Mesenteric fat pad (tissue), 1 donor: ENCODE measurements at regions not wholly inside any gene's neighbourhood (a gene's known extent, or its start where the extent isn't known, plus 50 kb on each side); places are given as distances from the start of the nearest gene placed in this dataset.

Source experiments
- DNase-seq: peaks from one replicate; pipeline ENCODE4 v3.0.0-alpha.2; 2020; ENCODE audit warnings: low spot score
- donor health status: DM: yes; HTN: yes; CAD: no.

DNA sequence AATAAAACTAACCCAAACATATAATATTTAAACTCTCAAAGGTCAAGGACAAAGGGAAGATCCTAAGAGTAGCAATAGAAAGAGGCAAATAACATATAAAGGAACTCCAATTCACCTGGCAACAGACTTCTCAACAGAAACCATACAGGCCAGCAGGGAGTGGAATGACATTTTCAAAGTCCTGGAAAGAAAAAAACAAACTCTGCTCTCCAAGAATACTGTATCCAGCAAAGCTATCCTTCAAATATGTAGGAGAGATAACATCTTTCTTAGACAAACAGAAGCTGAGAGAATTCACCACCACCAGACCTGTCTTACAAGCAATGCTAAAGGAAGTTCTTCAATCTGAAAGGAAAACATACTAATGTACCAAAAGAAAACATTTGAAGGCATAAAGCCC is 51.5 kb upstream of the TMEM158 start:
- no peak for DNase-seq

DNA sequence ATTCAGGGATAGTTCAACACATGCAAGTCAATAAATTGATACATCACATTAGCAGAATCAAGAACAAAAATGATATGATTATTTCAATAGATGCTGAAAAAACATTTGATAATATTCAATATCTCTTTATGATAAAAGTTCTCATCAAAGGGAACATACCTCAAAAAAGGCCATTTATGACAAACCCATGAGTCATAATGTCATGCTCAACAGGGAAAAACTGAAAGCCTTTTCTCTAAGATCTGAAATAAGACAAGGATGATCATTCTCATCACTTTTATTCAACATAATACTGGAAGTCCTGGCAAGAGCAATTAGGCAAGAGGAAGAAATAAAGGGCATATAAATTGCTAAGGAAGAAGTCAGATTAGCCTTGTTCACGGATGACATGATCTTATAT is 54.1 kb upstream of the TMEM158 start:
- DNase-seq = no peak

DNA sequence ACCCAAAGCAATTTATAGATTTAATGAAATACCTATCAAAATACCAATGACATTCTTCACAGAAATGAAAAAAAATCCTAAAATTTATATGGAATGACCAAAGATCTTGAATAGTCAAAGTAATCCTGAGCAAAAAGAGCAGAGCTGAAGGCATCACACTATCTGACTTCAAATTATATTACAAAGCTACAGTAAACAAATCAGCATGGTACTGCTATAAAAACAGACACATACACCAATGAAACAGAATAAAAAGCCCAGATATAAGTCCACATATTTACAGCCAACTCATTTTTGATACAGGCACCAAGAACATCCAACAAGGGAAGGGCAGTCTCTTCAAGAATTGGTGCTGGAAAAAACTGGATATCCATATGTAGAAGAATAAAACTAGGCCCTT is 54.9 kb upstream of the TMEM158 start:
- no peak for DNase-seq

GRCh38 chr3:45283471-45283870 is 57.4 kb upstream of the TMEM158 start:
- DNase-seq = no peak

GRCh38 chr3:45297331-45297730 is 71.2 kb upstream of the TMEM158 start:
- DNase-seq = no peak

DNA sequence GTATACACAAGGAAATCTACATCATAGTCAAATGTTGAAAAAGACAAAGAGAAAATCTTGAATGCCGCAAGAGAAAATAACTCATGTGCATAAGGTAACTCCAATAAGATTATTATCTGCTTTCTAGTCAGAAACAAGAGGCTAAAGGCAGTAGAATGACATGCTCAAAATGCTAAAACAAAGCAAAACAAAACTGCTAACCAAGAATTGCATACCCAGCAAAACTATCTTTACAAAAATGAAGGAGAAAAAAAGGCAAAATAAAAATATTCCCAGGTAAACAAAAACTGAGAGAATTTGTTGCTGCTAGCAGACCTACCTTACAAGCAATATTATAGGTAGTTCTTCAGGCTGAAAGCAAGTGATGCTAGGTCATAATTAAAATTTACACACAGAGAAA is 76.4 kb upstream of the TMEM158 start:
- DNase-seq = no peak

GRCh38 chr3:45306406-45307008 is 80.4 kb upstream of the TMEM158 start:
- DNase-seq = no peak

- no peak for DNase-seq
Observed at GRCh38 chr3:45309876-45310275, 78.5 kb upstream of the LARS2 start.

GRCh38 chr3:45311327-45311726 is 77.0 kb upstream of the LARS2 start:
- no peak for DNase-seq

DNA sequence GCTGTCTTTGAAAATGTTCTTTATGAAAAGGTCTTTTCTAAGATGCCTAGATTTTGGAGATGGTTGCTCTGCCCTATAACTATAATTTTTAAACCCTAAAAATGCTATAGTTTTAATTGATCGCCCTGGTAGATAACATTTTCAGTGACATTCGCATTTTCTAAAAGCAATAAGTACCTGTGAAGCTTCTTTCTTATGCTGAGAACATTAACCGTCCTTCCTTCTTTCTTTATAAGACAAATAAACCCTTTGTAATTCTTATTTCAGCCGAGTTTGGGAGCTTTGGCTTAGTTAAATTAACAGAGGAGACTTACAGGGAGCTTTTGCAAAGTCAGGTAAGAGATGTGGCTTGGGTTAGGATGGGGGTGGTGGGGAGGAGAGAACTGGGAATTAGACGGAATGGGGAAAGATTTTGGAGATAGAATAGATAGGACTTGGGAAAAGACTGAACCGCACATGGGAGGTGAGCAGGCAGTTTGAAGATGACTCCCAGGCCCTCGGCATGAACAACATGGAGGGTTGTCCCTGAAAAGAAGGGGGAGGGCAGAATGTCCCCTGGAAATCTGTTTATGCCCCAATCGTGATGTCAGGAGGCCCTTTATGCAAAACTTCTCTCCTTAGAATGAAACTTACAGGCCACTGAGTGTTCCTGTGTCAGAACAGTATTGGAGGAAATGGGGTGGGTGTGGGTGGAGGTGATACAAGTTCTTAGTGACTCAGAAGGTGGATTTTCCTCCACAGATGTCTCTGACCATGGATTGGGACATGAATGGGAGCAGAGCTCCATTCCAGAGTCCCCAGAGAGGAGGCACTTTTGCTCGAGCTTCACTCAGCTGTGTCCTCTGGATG is 76.2 kb upstream of the LARS2 start:
- DNase-seq = no peak

- DNase-seq = no peak
Observed at GRCh38 chr3:45312836-45313493, 75.4 kb upstream of the LARS2 start.

- DNase-seq = no peak
Observed at GRCh38 chr3:45313743-45314403, 74.5 kb upstream of the LARS2 start.

DNA sequence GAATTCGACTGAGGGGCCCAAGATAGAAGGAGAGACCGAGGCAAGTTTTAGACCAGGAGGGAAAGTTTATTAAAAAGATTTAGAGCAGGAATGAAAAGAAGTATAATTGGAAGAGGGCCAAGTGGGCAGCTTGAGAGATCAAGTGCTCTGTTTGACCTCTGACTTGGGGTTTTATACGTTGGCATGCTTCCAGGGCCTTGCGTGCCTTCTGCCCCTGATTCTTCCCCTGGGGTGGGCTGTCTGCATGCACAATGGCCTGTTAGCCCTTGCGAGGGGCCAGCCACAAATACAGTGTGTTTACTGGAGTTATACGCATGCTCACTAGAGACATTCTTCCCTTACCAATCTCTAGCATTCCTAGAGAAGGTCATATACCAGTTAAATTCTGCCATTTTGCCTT is 70.7 kb upstream of the LARS2 start:
- DNase-seq = no peak

- DNase-seq = no peak
Observed at GRCh38 chr3:45318689-45319088, 69.7 kb upstream of the LARS2 start.

GRCh38 chr3:45319231-45319995 is 69.0 kb upstream of the LARS2 start:
- no peak for DNase-seq

GRCh38 chr3:45319996-45320305 is 68.4 kb upstream of the LARS2 start:
- no peak for DNase-seq

GRCh38 chr3:45320986-45321385 is 67.4 kb upstream of the LARS2 start:
- no peak for DNase-seq

DNA sequence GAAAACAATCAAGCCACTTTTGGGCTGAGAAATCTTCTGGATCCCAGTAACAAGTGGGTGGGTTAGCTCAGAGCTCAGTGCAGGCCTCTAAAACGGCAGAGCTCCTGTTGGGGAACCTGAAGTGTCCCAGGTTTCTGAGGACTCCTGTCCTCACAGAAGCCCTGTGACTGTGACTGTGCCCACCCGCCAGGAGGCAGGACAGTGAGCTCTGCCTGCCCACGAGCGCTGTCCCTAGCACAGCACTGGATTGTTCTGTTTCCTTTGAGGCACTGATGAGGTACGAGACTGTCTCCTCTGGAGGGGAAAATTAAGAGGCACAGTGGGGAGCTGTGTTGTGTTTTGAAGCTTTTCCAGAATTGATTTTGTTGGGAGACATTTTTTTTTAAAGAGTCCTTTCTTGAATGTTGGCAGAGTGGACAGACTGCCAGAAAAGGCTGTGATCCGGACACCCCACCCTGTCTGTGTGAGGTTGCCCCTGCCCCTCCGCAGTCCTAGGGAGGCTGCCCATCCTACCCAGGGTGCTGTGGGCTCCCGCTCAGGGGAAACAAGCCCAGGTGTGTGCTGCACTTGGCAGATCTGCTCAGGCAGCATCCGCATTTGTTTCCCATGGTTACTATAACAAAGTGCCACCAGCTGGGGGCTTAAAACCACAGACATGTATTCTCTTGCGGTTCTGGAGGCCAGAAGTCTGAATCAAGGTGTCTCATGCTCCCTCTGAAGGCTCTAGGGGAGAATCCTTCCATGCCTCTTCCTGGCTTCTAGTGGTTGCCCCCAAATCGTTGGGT is 66.6 kb upstream of the LARS2 start:
- peak; percentile 57 for DNase-seq

DNA sequence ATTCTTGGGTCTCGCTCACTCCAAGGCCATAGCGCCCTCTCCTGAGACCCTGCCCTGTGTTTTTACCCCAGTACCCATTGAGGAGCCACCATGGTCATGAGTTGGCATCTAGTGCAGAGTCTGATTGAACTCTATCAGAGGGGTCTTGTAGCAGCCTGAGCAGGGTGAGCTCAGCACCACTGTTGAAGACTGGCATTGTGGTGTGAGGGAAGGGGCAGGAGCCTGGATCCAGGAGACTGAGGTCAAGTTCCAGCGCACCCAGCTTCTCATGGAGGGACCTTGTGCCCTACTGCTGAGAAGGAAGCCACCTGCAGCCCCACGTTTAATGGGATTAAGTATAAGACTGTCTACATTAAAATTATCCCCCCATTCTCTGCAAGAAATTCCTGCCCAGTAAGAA is 65.8 kb upstream of the LARS2 start:
- DNase-seq = peak; percentile 41

GRCh38 chr3:45325676-45326075 is 62.7 kb upstream of the LARS2 start:
- peak; percentile 57 for DNase-seq
